ENCODE measurements at regions not wholly inside any gene's neighbourhood (a gene's known extent, or its start where the extent isn't known, plus 50 kb on each side); places are given as distances from the start of the nearest gene placed in this dataset.

GRCh38 chr1:191905781-191906180, 252.5 kb upstream of the RGS18 start:
- DNase-seq (ENCODE audit: low read depth, low spot score) (no peak), ATAC-seq (no peak)
- intact Hi-C loops (cut with micrococcal nuclease; ENCODE audit: unreplicated experiment) (no loop called here), in situ Hi-C loops (cut with HindIII; ENCODE audit: low pct_unique_long_range_greater_than_20kb, low sequenced_read_pairs) (no loop called here)
- Histone ChIP-seq H3K4me1 (ENCODE audit: control insufficient read depth, insufficient read depth, low read length) (no peaks in the 10 kb centered on the region), H3K27ac (ENCODE audit: low read length) (no peak overlapping the region), H3K4me3 (ENCODE audit: low read depth in 2 of 2, low read length in 2 of 2) (no peak overlapping the region), H3K36me3 (ENCODE audit: control insufficient read depth, insufficient read depth, low read length) (no peaks in the 10 kb centered on the region), H3K9me3 (ENCODE audit: control insufficient read depth, insufficient read depth, low read depth, low read length) (no peaks in the 10 kb centered on the region), H3K27me3 (ENCODE audit: control insufficient read depth, insufficient read depth, low read length) (no peaks in the 10 kb centered on the region)
- ChIA-PET CTCF (no interaction called here), POLR2A (no interaction called here)
- TF ChIP-seq SIN3A (IDR thresholded peaks at IDR 0.05; ENCODE audit: borderline replicate concordance, insufficient read depth, low read depth, low read length) (no peak), CTCF (IDR thresholded peaks at IDR 0.05) (no peak), REST (IDR thresholded peaks at IDR 0.05; ENCODE audit: insufficient read depth in 1 of 2, low read depth in 2 of 2, low read length in 1 of 2) (no peak), POLR2AphosphoS5 (IDR thresholded peaks at IDR 0.05; ENCODE audit: low read depth, low read length) (no peak), TCF7L2 (IDR thresholded peaks at IDR 0.05; ENCODE audit: low read depth, low read length) (no peak)
- BruUV-seq (replicated peaks), result no TSS peak

DNA sequence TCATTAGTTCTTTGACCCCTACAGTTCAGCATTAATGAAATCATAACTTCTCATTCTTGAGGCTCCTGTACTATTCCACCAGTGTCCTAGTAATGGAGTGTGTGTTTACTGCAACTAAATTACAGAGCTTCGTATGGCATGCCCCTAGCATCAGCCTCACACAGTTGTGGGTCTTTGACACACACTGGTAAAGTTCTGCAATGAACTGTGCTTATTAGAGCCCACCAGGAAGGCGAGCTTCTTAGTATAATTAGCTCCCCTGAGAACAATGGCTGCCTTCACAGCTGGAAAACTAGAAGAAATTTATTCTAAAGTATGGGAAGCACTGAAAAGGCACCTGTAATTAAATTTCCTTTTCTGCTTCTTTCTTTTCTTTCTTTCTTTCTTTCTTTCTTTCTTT, 251.1 kb upstream of the RGS18 start:
- BruUV-seq (replicated peaks), result no TSS peak
- no peaks in the 10 kb centered on the region for H3K36me3 ChIP-seq (ENCODE audit: control insufficient read depth, insufficient read depth, low read length)
- intact Hi-C loops (cut with micrococcal nuclease; ENCODE audit: unreplicated experiment), result no loop called here
- no peak overlapping the region for H3K4me3 ChIP-seq (ENCODE audit: low read depth in 2 of 2, low read length in 2 of 2)
- TF ChIP-seq TCF7L2 (IDR thresholded peaks at IDR 0.05; ENCODE audit: low read depth, low read length) (no peak), POLR2AphosphoS5 (IDR thresholded peaks at IDR 0.05; ENCODE audit: low read depth, low read length) (no peak), CTCF (IDR thresholded peaks at IDR 0.05) (no peak), REST (IDR thresholded peaks at IDR 0.05; ENCODE audit: insufficient read depth in 1 of 2, low read depth in 2 of 2, low read length in 1 of 2) (no peak), SIN3A (IDR thresholded peaks at IDR 0.05; ENCODE audit: borderline replicate concordance, insufficient read depth, low read depth, low read length) (no peak)
- no peak for ATAC-seq
- ChIA-PET POLR2A (no interaction called here), CTCF (no interaction called here)
- H3K27ac ChIP-seq (ENCODE audit: low read length), result no peak overlapping the region
- no peaks in the 10 kb centered on the region for H3K9me3 ChIP-seq (ENCODE audit: control insufficient read depth, insufficient read depth, low read depth, low read length)
- no peaks in the 10 kb centered on the region for H3K4me1 ChIP-seq (ENCODE audit: control insufficient read depth, insufficient read depth, low read length)
- in situ Hi-C loops (cut with HindIII; ENCODE audit: low pct_unique_long_range_greater_than_20kb, low sequenced_read_pairs), result no loop called here
- no peak for DNase-seq (ENCODE audit: low read depth, low spot score)
- H3K27me3 ChIP-seq (ENCODE audit: control insufficient read depth, insufficient read depth, low read length), result no peaks in the 10 kb centered on the region
